Limb (tissue), 2 donors: ENCODE measurements at regions not wholly inside any gene's neighbourhood (a gene's known extent, or its start where the extent isn't known, plus 50 kb on each side); places are given as distances from the start of the nearest gene placed in this dataset.
"Not testable (repeated sequence)": the region's sequence is repeated elsewhere in the genome, so short reads cannot be mapped to it uniquely, and the experiment has no call there.

ENCODE experiments used
- DNase-seq, 2 donors: peaks; one replicate each; pipeline ENCODE4 v3.0.0-alpha.2; 2016; ENCODE audit errors: extremely low spot score in 2 of 2

- no peak for DNase-seq
These were observed 152.1 kb upstream of the MED14 start for GRCh38 chrX:40887476-40887875.

GRCh38 chrX:40891798-40892197, 156.5 kb upstream of the MED14 start:
- DNase-seq, result no peak

- no peak for DNase-seq
These were observed 158.0 kb upstream of the MED14 start for GRCh38 chrX:40893251-40893910.

- DNase-seq, result no peak
These were observed 159.9 kb upstream of the MED14 start for GRCh38 chrX:40895246-40895645.

GRCh38 chrX:40897718-40898270, 162.5 kb upstream of the MED14 start:
- DNase-seq, result no peak

GRCh38 chrX:40904739-40905138, 169.4 kb upstream of the MED14 start:
- not testable (repeated sequence) for DNase-seq

- no peak for DNase-seq
These were observed 172.7 kb upstream of the MED14 start for GRCh38 chrX:40908026-40908425.

- DNase-seq, result no peak
These were observed 173.6 kb upstream of the MED14 start for GRCh38 chrX:40908857-40909475.

GRCh38 chrX:40912166-40912565, 173.1 kb upstream of the USP9X start:
- DNase-seq, result no peak

- DNase-seq, result no peak
These were observed 172.7 kb upstream of the USP9X start for GRCh38 chrX:40912576-40912975.

GRCh38 chrX:40920351-40920750, 164.9 kb upstream of the USP9X start:
- no peak for DNase-seq

- DNase-seq, result no peak
These were observed 162.9 kb upstream of the USP9X start for GRCh38 chrX:40922307-40922706.

- DNase-seq, result not testable (repeated sequence)
These were observed 158.4 kb upstream of the USP9X start for GRCh38 chrX:40926739-40927427.

- DNase-seq, result no peak
These were observed 157.2 kb upstream of the USP9X start for GRCh38 chrX:40928076-40928475.

GRCh38 chrX:40931921-40932320, 153.3 kb upstream of the USP9X start:
- DNase-seq, result no peak

GRCh38 chrX:40933132-40933705, 152.0 kb upstream of the USP9X start:
- peak in 1 of 2 donors; percentile 30 for DNase-seq

- DNase-seq, result peak in 1 of 2 donors; percentile 58
These were observed 151.4 kb upstream of the USP9X start for GRCh38 chrX:40933706-40934425.

- DNase-seq, result no peak
These were observed 148.4 kb upstream of the USP9X start for GRCh38 chrX:40936827-40937226.

GRCh38 chrX:40938423-40938822, 146.8 kb upstream of the USP9X start:
- DNase-seq, result no peak

- DNase-seq, result no peak
These were observed 142.1 kb upstream of the USP9X start for GRCh38 chrX:40943093-40943641.

- DNase-seq, result peak in 1 of 2 donors; percentile 42
These were observed 139.9 kb upstream of the USP9X start for GRCh38 chrX:40945361-40945713.
